ENCODE measurements at regions not wholly inside any gene's neighbourhood (a gene's known extent, or its start where the extent isn't known, plus 50 kb on each side); places are given as distances from the start of the nearest gene placed in this dataset.
"Not testable (repeated sequence)": the region's sequence is repeated elsewhere in the genome, so short reads cannot be mapped to it uniquely, and the experiment has no call there.

DNA sequence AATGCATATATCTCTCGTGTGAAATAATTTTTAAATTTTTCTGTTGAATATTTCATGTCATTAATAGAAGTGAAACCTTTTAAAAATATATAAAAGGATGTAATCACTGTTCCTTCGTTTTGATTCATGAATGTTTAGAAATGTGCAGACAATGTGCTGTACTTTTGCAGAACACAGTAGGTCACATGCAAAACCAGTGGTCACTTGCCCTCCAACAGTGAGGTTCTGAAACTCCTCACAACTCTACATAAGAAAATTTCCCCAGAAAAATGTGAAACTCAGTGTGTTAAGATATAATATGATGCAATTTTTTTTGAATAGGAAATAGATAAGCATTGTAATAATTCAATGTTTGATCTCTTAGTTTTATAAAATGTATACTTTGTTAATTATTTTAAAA lies 747.7 kb upstream of the CDH18 start:
- not testable (repeated sequence) for H3K56ac ChIP-seq (ENCODE audit: low read length); H4K5ac ChIP-seq (ENCODE audit: low read length); H3K79me2 ChIP-seq (ENCODE audit: control insufficient read depth, insufficient read depth, low read length); H3K36me3 ChIP-seq (ENCODE audit: control insufficient read depth, insufficient read depth, low read length); H3K27me3 ChIP-seq (ENCODE audit: insufficient read depth, low read length, poor library complexity); H3K4me3 ChIP-seq (ENCODE audit: low read length); H3K27ac ChIP-seq (ENCODE audit: low read depth, low read length); H2AK5ac ChIP-seq (ENCODE audit: low read length); H3K79me1 ChIP-seq (ENCODE audit: low read length); H3K9ac ChIP-seq (ENCODE audit: low read length); H3K4me1 ChIP-seq (ENCODE audit: control insufficient read depth, low read depth, low read length); H2BK5ac ChIP-seq (ENCODE audit: low read length); H3K4ac ChIP-seq (ENCODE audit: low read depth, low read length); H2BK120ac ChIP-seq (ENCODE audit: low read depth, low read length); H3K18ac ChIP-seq (ENCODE audit: low read length); H3K4me2 ChIP-seq (ENCODE audit: low read length); DNase-seq; H3K23ac ChIP-seq (ENCODE audit: low read length); H4K8ac ChIP-seq (ENCODE audit: low read depth, low read length); H2BK15ac ChIP-seq (replicated peaks; ENCODE audit: low read depth)
- no CpG with 5 or more reads among the region's 2 CpGs for WGBS (ENCODE audit: extremely low coverage, insufficient coverage, low lambda C conversion rate)

DNA sequence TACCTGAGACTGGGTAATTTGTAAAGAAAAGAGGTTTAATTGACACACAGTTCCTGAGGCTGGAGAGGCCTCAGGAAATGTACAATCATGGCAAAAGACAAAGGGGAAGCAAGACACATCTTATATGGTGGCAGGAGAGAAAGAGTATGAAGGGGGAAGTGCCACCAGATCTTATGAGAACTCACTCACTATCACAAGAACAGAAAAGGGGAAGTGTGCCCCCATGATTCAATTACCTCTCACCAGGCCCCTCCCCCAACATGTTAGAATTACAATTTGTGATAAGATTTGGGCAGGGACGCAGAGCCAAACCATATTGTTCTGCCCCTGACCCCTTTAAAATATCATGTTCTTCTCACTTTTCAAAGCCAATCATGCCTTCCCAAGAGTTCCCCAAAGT lies 744.2 kb upstream of the CDH18 start:
- H3K79me2 ChIP-seq (ENCODE audit: control insufficient read depth, insufficient read depth, low read length); H2BK5ac ChIP-seq (ENCODE audit: low read length); H3K4ac ChIP-seq (ENCODE audit: low read depth, low read length); H2BK15ac ChIP-seq (replicated peaks; ENCODE audit: low read depth); H3K27me3 ChIP-seq (ENCODE audit: insufficient read depth, low read length, poor library complexity); H4K5ac ChIP-seq (ENCODE audit: low read length); H3K56ac ChIP-seq (ENCODE audit: low read length); H3K4me1 ChIP-seq (ENCODE audit: control insufficient read depth, low read depth, low read length); H3K23ac ChIP-seq (ENCODE audit: low read length); H2BK120ac ChIP-seq (ENCODE audit: low read depth, low read length); H3K4me2 ChIP-seq (ENCODE audit: low read length); H2AK5ac ChIP-seq (ENCODE audit: low read length); H3K9ac ChIP-seq (ENCODE audit: low read length); H3K79me1 ChIP-seq (ENCODE audit: low read length); H3K18ac ChIP-seq (ENCODE audit: low read length); H3K27ac ChIP-seq (ENCODE audit: low read depth, low read length); H3K4me3 ChIP-seq (ENCODE audit: low read length); H3K36me3 ChIP-seq (ENCODE audit: control insufficient read depth, insufficient read depth, low read length); H4K8ac ChIP-seq (ENCODE audit: low read depth, low read length); DNase-seq: not testable (repeated sequence)
- whole genome bisulfite sequencing (ENCODE audit: extremely low coverage, insufficient coverage, low lambda C conversion rate): no CpG with 5 or more reads among the region's 1 CpG

- H3K23ac ChIP-seq (ENCODE audit: low read length); H3K18ac ChIP-seq (ENCODE audit: low read length); H3K4me2 ChIP-seq (ENCODE audit: low read length); H3K56ac ChIP-seq (ENCODE audit: low read length); H4K5ac ChIP-seq (ENCODE audit: low read length); H3K36me3 ChIP-seq (ENCODE audit: control insufficient read depth, insufficient read depth, low read length); H3K4me1 ChIP-seq (ENCODE audit: control insufficient read depth, low read depth, low read length); H3K27me3 ChIP-seq (ENCODE audit: insufficient read depth, low read length, poor library complexity); H3K4ac ChIP-seq (ENCODE audit: low read depth, low read length); H2BK15ac ChIP-seq (replicated peaks; ENCODE audit: low read depth); H3K79me1 ChIP-seq (ENCODE audit: low read length); H3K79me2 ChIP-seq (ENCODE audit: control insufficient read depth, insufficient read depth, low read length); H4K8ac ChIP-seq (ENCODE audit: low read depth, low read length); DNase-seq; H3K9ac ChIP-seq (ENCODE audit: low read length); H2BK5ac ChIP-seq (ENCODE audit: low read length); H2AK5ac ChIP-seq (ENCODE audit: low read length); H2BK120ac ChIP-seq (ENCODE audit: low read depth, low read length); H3K27ac ChIP-seq (ENCODE audit: low read depth, low read length); H3K4me3 ChIP-seq (ENCODE audit: low read length): not testable (repeated sequence)
- no CpG with 5 or more reads among the region's 3 CpGs for WGBS (ENCODE audit: extremely low coverage, insufficient coverage, low lambda C conversion rate)
Measured at GRCh38 chr5:20721286-20721685, 733.3 kb upstream of the CDH18 start.

DNA sequence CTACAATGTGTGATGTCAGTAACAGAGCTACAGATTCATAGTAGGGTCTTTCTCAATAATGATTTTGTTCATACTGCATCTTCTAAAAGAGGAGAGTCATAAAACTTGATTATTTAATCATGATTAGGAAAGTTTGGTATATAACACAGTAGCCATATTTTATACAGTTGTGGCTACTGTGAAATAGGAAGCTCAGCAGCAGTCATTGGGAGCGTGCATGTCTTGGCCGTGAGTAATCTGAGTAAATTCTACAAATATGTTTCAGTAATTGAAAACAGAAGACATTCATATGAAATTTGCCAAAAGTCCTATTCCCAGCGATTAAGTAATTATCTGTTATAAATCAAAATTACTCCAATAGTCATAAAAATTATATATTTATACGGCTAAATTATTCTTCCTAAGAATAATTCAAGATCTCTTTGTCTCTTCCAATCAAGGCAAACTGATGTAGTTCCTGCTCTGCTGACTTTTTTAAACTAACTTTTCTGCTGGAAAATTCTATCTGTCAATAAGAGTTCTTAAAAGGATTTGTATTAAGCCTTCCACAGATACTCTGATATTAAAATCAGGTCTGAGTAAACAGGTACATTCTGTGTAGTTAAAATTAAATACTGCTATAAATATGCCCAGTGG lies 723.6 kb upstream of the CDH18 start:
- H3K27ac ChIP-seq (ENCODE audit: low read depth, low read length); H3K27me3 ChIP-seq (ENCODE audit: insufficient read depth, low read length, poor library complexity); H2BK15ac ChIP-seq (replicated peaks; ENCODE audit: low read depth); H2BK120ac ChIP-seq (ENCODE audit: low read depth, low read length); H3K4me3 ChIP-seq (ENCODE audit: low read length); H3K79me1 ChIP-seq (ENCODE audit: low read length); H3K36me3 ChIP-seq (ENCODE audit: control insufficient read depth, insufficient read depth, low read length); H3K23ac ChIP-seq (ENCODE audit: low read length); H3K9ac ChIP-seq (ENCODE audit: low read length); H2BK5ac ChIP-seq (ENCODE audit: low read length); H3K79me2 ChIP-seq (ENCODE audit: control insufficient read depth, insufficient read depth, low read length); H3K4ac ChIP-seq (ENCODE audit: low read depth, low read length); H3K18ac ChIP-seq (ENCODE audit: low read length); H4K5ac ChIP-seq (ENCODE audit: low read length); H3K56ac ChIP-seq (ENCODE audit: low read length); H3K4me1 ChIP-seq (ENCODE audit: control insufficient read depth, low read depth, low read length); DNase-seq; H4K8ac ChIP-seq (ENCODE audit: low read depth, low read length); H3K4me2 ChIP-seq (ENCODE audit: low read length); H2AK5ac ChIP-seq (ENCODE audit: low read length): not testable (repeated sequence)
- WGBS (ENCODE audit: extremely low coverage, insufficient coverage, low lambda C conversion rate): no CpG with 5 or more reads among the region's 4 CpGs

DNA sequence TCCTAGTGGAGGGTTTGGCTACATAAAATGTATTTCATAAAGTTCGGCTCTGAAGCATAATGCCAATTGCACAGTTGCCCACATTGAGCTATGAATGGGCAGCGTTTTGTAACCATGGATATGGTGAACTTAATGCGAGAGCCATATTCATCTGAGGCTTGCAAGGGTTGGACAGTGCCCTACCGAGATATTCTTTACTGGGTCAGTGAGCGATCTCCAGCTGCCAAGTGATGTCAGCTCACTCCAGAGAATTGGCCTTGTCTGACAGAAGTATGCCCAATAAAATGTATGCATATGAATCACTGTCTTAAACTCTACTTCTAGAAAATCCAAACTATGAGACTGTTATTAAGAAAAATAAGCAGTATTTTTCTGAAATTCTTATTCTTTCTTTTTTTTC lies 719.6 kb upstream of the CDH18 start:
- H3K4me1 ChIP-seq (ENCODE audit: control insufficient read depth, low read depth, low read length); H3K36me3 ChIP-seq (ENCODE audit: control insufficient read depth, insufficient read depth, low read length); H3K4me3 ChIP-seq (ENCODE audit: low read length); H3K27ac ChIP-seq (ENCODE audit: low read depth, low read length); H4K5ac ChIP-seq (ENCODE audit: low read length); H3K56ac ChIP-seq (ENCODE audit: low read length); H3K4ac ChIP-seq (ENCODE audit: low read depth, low read length); H3K9ac ChIP-seq (ENCODE audit: low read length); H2BK15ac ChIP-seq (replicated peaks; ENCODE audit: low read depth); DNase-seq; H3K4me2 ChIP-seq (ENCODE audit: low read length); H3K79me2 ChIP-seq (ENCODE audit: control insufficient read depth, insufficient read depth, low read length); H4K8ac ChIP-seq (ENCODE audit: low read depth, low read length); H3K18ac ChIP-seq (ENCODE audit: low read length); H2AK5ac ChIP-seq (ENCODE audit: low read length); H2BK5ac ChIP-seq (ENCODE audit: low read length); H2BK120ac ChIP-seq (ENCODE audit: low read depth, low read length); H3K23ac ChIP-seq (ENCODE audit: low read length); H3K79me1 ChIP-seq (ENCODE audit: low read length); H3K27me3 ChIP-seq (ENCODE audit: insufficient read depth, low read length, poor library complexity): not testable (repeated sequence)
- WGBS (ENCODE audit: extremely low coverage, insufficient coverage, low lambda C conversion rate): no CpG with 5 or more reads among the region's 5 CpGs

DNA sequence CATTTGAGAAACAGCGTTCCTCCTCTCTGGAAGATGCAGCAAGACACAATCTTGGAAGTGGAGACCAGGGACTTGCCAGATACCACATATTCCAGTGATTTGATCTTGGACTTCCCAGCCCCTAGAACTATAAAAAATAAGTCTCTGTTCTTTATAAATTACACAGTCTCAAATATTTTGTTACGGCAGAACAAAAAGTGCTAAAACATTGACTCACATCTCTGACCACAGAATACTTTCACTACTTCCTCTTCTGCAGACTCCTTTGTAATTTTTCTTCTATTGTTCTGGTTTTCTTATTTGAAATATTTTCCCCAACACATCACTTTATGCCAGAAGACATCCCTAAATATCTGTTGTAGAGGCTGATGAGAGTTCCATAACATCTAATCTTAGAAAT lies 706.1 kb upstream of the CDH18 start:
- no peak overlapping the region for H3K4ac ChIP-seq (ENCODE audit: low read depth, low read length)
- no peak overlapping the region for H3K4me2 ChIP-seq (ENCODE audit: low read length)
- H2BK120ac ChIP-seq (ENCODE audit: low read depth, low read length): no peak overlapping the region
- H3K79me2 ChIP-seq (ENCODE audit: control insufficient read depth, insufficient read depth, low read length): no peaks in the 10 kb centered on the region
- H3K23ac ChIP-seq (ENCODE audit: low read length): no peak overlapping the region
- DNase-seq: no peak
- H3K4me3 ChIP-seq (ENCODE audit: low read length): no peak overlapping the region
- no peak overlapping the region for H4K8ac ChIP-seq (ENCODE audit: low read depth, low read length)
- no CpG with 5 or more reads among the region's 2 CpGs for WGBS (ENCODE audit: extremely low coverage, insufficient coverage, low lambda C conversion rate)
- no peaks in the 10 kb centered on the region for H3K27me3 ChIP-seq (ENCODE audit: insufficient read depth, low read length, poor library complexity)
- H2BK15ac ChIP-seq (replicated peaks; ENCODE audit: low read depth): no peak overlapping the region
- H4K5ac ChIP-seq (ENCODE audit: low read length): no peak overlapping the region
- H2BK5ac ChIP-seq (ENCODE audit: low read length): no peak overlapping the region
- H3K9ac ChIP-seq (ENCODE audit: low read length): no peak overlapping the region
- H3K36me3 ChIP-seq (ENCODE audit: control insufficient read depth, insufficient read depth, low read length): no peaks in the 10 kb centered on the region
- no peaks in the 10 kb centered on the region for H3K79me1 ChIP-seq (ENCODE audit: low read length)
- no peak overlapping the region for H3K18ac ChIP-seq (ENCODE audit: low read length)
- H3K4me1 ChIP-seq (ENCODE audit: control insufficient read depth, low read depth, low read length): no peaks in the 10 kb centered on the region
- no peak overlapping the region for H2AK5ac ChIP-seq (ENCODE audit: low read length)
- H3K56ac ChIP-seq (ENCODE audit: low read length): no peak overlapping the region
- no peak overlapping the region for H3K27ac ChIP-seq (ENCODE audit: low read depth, low read length)

All from mesendoderm (in vitro differentiated cells).